ENCODE measurements at regions not wholly inside any gene's neighbourhood (a gene's known extent, or its start where the extent isn't known, plus 50 kb on each side); places are given as distances from the start of the nearest gene placed in this dataset.

DNA sequence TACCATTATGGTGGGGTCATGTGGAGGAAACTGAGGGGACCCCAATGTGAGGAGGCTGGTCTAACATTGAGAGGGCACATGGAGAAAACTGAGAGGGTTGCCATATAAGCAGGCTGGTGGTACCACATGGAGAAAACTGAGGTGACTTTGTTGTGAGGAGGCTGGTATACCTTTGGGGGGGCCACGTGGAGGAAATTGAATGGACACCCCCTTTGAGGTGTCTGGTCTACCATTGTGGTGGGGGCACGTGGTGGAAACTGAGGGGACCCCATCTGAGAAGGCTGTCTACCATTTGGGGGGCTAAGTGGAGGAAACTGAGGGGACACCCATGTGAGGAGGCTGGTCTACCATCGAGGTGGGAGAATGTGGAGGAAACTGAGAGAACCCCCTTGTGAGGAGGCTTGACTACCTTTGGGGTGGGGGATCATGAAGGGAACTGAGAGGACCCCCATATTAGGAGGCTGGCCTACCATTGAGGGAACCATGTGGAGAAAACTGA is 163.8 kb downstream of the FBLN2 start:
- Mint-ChIP-seq H3K27ac (no peak overlapping the region), H3K9me3 (peaks cover 35 to 62% (median 49%) of the 10 kb centered on the region in 7 donors), H3K27me3 (ENCODE audit: low read depth in 3 of 3) (peaks cover 7 to 11% (median 9%) of the 10 kb centered on the region in 3 donors), H3K36me3 (no peaks in the 10 kb centered on the region), H3K4me3 (no peak overlapping the region), H3K4me1 (no peaks in the 10 kb centered on the region)
- peak in 1 of 3 donors; percentile 0 for DNase-seq
- Histone ChIP-seq H4K20me1 (ENCODE audit: insufficient read depth, low read length) (no peaks in the 10 kb centered on the region), H3K4me3 (replicated peaks in 1 of 3; ENCODE audit: low read depth in 2 of 3, low read length in 3 of 3) (no peak overlapping the region), H3K4me2 (replicated peaks; ENCODE audit: extremely low read depth, low read length, poor library complexity, severe bottlenecking) (no peak overlapping the region), H3K79me2 (ENCODE audit: insufficient read depth, low read length) (no peaks in the 10 kb centered on the region), H3K9me3 (replicated peaks in 1 of 2; ENCODE audit: control insufficient read depth in 1 of 2, insufficient read depth in 1 of 2, low read length in 2 of 2) (peaks cover 5 to 31% of the 10 kb centered on the region in 2 donors), H3K9ac (ENCODE audit: insufficient read depth, low read length, poor library complexity, severe bottlenecking) (no peak overlapping the region), H3K27ac (ENCODE audit: low read depth in 1 of 2, low read length in 2 of 2) (no peak overlapping the region), H3K36me3 (replicated peaks in 1 of 2; ENCODE audit: control insufficient read depth in 1 of 2, insufficient read depth in 2 of 2, low read length in 2 of 2) (no peaks in the 10 kb centered on the region), H3K4me1 (ENCODE audit: control insufficient read depth in 1 of 2, insufficient read depth in 2 of 2, low read length in 2 of 2) (no peaks in the 10 kb centered on the region), H2AFZ (ENCODE audit: insufficient read depth, low read depth, low read length, poor library complexity, severe bottlenecking) (no peak overlapping the region), H3K27me3 (ENCODE audit: control insufficient read depth in 2 of 2, insufficient read depth in 2 of 2, low read length in 2 of 2) (no peaks in the 10 kb centered on the region)
- intact Hi-C loops (cut with micrococcal nuclease), result no loop called here
- TF ChIP-seq, protein P1, sequence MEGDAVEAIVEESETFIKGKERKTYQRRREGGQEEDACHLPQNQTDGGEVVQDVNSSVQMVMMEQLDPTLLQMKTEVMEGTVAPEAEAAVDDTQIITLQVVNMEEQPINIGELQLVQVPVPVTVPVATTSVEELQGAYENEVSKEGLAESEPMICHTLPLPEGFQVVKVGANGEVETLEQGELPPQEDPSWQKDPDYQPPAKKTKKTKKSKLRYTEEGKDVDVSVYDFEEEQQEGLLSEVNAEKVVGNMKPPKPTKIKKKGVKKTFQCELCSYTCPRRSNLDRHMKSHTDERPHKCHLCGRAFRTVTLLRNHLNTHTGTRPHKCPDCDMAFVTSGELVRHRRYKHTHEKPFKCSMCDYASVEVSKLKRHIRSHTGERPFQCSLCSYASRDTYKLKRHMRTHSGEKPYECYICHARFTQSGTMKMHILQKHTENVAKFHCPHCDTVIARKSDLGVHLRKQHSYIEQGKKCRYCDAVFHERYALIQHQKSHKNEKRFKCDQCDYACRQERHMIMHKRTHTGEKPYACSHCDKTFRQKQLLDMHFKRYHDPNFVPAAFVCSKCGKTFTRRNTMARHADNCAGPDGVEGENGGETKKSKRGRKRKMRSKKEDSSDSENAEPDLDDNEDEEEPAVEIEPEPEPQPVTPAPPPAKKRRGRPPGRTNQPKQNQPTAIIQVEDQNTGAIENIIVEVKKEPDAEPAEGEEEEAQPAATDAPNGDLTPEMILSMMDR (IDR thresholded peaks at IDR 0.05), result no peak
- 75% methylated on average over 2 of the region's 3 CpGs for WGBS (ENCODE audit: insufficient coverage)

DNA sequence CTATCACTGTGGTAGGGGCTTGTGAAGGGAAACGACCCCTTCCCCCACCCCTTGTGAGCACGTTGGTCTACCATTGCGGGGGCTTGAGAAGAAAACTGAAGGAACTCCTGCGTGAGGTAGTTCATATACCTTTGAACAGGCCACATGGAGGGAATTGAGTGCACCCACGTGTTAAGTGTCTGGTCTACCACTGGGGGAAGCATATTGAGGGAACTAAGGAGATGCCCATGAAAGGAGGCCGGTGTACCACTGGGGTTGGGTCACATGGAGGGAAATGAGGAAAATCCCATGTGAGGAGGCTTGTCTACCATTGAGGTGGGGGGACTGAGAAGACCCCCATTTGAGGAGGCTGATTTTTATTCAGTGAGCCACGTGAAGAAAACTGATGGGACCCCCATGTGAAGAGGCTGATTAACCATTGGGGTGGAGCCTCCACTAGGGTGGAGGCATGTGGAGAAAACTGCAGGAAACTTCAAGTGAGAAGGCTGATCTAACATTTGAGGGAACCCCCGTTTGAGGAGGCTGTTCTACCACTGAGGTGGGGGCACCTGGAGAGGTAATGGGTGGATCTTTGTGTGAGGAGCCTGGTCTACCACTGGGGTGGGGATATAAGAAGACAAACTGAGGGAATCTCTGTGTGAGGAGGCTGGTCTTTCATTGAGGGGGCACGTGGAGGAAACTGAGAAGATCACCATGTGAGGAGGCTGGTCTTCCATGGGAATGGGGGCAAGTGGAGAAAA is 163.2 kb downstream of the FBLN2 start:
- Histone ChIP-seq H3K9me3 (replicated peaks in 1 of 2; ENCODE audit: control insufficient read depth in 1 of 2, insufficient read depth in 1 of 2, low read length in 2 of 2) (peaks cover 11 to 31% of the 10 kb centered on the region in 2 donors), H4K20me1 (ENCODE audit: insufficient read depth, low read length) (no peaks in the 10 kb centered on the region), H2AFZ (ENCODE audit: insufficient read depth, low read depth, low read length, poor library complexity, severe bottlenecking) (no peak overlapping the region), H3K79me2 (ENCODE audit: insufficient read depth, low read length) (no peaks in the 10 kb centered on the region), H3K36me3 (replicated peaks in 1 of 2; ENCODE audit: control insufficient read depth in 1 of 2, insufficient read depth in 2 of 2, low read length in 2 of 2) (no peaks in the 10 kb centered on the region), H3K4me1 (ENCODE audit: control insufficient read depth in 1 of 2, insufficient read depth in 2 of 2, low read length in 2 of 2) (no peaks in the 10 kb centered on the region), H3K27ac (ENCODE audit: low read depth in 1 of 2, low read length in 2 of 2) (no peak overlapping the region), H3K4me2 (replicated peaks; ENCODE audit: extremely low read depth, low read length, poor library complexity, severe bottlenecking) (no peak overlapping the region), H3K27me3 (ENCODE audit: control insufficient read depth in 2 of 2, insufficient read depth in 2 of 2, low read length in 2 of 2) (no peaks in the 10 kb centered on the region), H3K4me3 (replicated peaks in 1 of 3; ENCODE audit: low read depth in 2 of 3, low read length in 3 of 3) (no peak overlapping the region), H3K9ac (ENCODE audit: insufficient read depth, low read length, poor library complexity, severe bottlenecking) (no peak overlapping the region)
- H3K27me3 Mint-ChIP-seq (ENCODE audit: low read depth in 3 of 3), result peaks cover 7 to 11% (median 9%) of the 10 kb centered on the region in 3 donors
- peaks cover 38 to 68% (median 49%) of the 10 kb centered on the region in 7 donors for H3K9me3 Mint-ChIP-seq
- no peak overlapping the region for H3K4me3 Mint-ChIP-seq
- peak in 1 of 3 donors; percentile 1 for DNase-seq
- no peaks in the 10 kb centered on the region for H3K36me3 Mint-ChIP-seq
- WGBS (ENCODE audit: insufficient coverage), result 71% methylated on average over 5 of the region's 9 CpGs
- no peaks in the 10 kb centered on the region for H3K4me1 Mint-ChIP-seq
- TF ChIP-seq, protein P1 (IDR thresholded peaks at IDR 0.05), result no peak
- intact Hi-C loops (cut with micrococcal nuclease), result no loop called here
- H3K27ac Mint-ChIP-seq, result no peak overlapping the region
